HG02943 (cell line): ENCODE measurements at regions not wholly inside any gene's neighbourhood (a gene's known extent, or its start where the extent isn't known, plus 50 kb on each side); places are given as distances from the start of the nearest gene placed in this dataset.

Source experiments
- ATAC-seq: cut with Tn5 transposase; IDR thresholded peaks from one replicate; pipeline ENCODE4 v1.9.1; 2021; ENCODE audit warnings: mild to moderate bottlenecking, low read depth, moderate library complexity; ENCODE audit not compliant: unreplicated experiment

GRCh38 chr4:84441758-84442377 lies 57.2 kb downstream of the NKX6-1 start:
- ATAC-seq, result no peak

DNA sequence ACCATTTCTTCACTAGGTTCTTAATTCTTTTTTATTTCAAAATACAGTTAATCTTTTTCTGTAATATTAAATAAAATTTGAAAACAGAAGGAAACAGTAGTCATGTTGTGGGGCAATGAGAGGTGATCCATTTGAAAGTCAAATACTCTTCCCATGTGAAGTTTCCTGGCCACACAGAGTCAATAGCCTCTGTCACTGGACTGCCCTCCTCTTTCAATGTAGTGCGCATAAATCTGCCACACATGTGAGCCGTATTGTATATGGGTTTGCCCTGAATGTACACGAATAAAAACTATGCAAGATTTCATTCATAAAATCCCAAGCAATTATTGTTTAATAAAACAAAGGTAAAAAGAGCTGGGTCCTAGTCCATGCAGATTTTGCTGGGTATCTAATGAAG lies 59.1 kb downstream of the NKX6-1 start:
- no peak for ATAC-seq

- no peak for ATAC-seq
Measured at GRCh38 chr4:84436812-84437211, 62.3 kb downstream of the NKX6-1 start.

GRCh38 chr4:84434344-84434743 lies 64.7 kb downstream of the NKX6-1 start:
- no peak for ATAC-seq

GRCh38 chr4:84433633-84434222 lies 65.4 kb downstream of the NKX6-1 start:
- no peak for ATAC-seq

DNA sequence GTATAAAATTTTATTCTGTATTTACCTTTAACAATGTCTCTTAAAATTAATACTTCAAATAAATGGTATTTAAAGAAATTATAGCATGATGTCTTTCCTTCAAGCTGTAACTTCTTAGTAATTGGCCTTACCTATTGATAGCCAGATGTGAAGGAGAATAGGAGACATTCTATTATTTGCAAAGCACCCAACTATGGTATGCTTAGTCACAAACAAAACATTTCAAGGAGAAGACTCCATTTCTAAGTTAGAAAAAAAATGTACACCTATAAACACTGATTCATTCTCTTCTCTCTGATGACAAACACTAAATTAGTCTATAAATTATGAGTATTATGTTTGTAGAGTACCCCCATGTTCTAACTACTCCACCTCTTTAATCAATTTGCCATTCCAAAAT lies 66.4 kb downstream of the NKX6-1 start:
- no peak for ATAC-seq

- ATAC-seq, result no peak
Measured at GRCh38 chr4:84420608-84421007, 78.5 kb downstream of the NKX6-1 start.

- no peak for ATAC-seq
Measured at GRCh38 chr4:84419201-84419600, 79.9 kb downstream of the NKX6-1 start.

DNA sequence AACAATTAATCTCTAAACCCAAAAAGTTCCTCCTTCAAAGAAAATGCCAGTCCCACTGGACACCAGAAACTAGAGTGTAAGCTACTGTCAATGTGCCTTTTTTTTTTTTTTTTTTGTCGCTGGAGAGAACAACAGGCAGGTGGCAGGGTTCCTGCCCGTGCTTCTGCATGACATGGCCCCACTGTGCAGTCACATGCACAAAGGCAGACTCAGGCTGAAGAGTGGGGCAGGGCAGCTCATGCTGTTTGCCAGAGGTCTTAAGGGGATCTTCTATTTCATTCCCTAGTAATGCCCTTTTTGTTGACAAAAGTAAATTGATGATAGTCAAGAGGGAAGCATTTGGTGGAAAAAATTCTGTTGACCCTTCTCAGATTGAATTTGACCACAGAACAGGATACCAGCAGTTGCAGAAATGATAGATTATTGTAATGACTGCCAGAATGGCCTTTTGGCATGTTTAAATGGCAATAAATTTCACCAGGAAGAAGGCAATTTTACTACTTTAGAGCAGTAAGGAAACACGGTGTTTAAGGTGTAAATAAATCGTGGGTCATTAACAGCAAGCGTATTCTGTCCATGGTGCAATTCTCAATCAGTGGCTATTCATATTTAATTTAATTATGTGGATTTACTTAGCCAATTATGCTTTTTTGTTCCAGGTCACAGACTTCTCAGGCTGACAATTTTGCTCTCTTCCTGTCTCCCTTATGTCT lies 80.9 kb downstream of the NKX6-1 start:
- no peak for ATAC-seq

DNA sequence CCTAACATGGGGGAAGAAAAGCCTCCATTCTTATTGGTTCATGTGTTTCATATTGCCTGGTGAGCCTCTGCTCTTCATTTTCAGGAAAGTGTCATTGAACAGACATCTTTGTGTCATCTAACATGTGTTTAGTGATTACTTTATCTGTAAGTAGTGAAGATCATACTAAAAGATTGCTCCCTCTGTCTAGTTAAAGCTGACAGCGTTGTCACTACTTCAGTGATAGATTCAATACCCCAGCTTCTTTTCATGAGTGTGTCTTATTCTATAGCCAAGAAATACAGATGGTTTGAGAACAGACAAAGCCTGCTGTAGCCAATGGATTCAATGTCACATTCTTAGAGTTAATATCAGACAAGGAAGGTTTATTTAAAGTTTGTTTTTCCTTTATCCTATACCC lies 85.1 kb downstream of the NKX6-1 start:
- ATAC-seq, result no peak

GRCh38 chr4:84413480-84413879 lies 85.6 kb downstream of the NKX6-1 start:
- ATAC-seq, result no peak

DNA sequence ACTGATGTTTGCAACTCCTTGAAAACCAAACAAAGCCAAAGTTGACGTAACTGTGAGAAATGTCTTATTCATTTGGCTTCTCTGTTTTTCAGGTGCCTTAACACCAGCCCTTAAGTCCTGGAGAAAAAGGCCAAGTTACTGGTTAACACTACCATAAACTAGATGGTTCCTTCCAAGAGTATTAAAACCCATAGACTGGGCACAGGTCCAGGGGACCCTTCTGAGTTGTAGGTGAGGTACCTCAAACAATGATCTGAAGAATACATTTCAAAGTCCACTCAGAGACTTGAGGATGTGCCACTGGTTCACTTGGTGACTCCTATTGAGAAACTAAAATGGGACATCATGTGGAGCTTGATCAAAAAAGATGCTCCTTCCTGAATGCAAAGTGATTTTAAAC lies 87.0 kb downstream of the NKX6-1 start:
- ATAC-seq, result no peak

GRCh38 chr4:84407554-84408407 lies 91.3 kb downstream of the NKX6-1 start:
- no peak for ATAC-seq

DNA sequence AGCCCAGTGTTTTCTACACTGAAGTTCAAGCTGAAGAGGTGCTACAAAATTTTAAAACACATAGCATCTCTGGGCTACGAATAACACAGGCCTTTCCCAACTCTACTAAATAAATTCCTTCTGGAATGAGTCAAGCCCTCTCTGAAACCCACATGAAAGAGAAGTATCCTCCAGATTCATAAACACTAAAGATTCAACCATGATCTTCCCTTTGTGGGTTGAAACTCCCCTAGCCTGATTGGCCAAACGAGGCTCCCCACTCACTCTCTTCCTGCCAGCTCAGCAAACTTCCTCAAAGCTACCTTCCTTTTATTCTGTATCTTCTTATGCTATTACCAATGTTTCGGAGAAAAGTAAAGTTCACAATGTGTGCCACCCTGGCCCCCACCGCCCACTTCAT lies 95.4 kb downstream of the NKX6-1 start:
- ATAC-seq, result no peak

GRCh38 chr4:84401701-84402306 lies 97.3 kb downstream of the NKX6-1 start:
- no peak for ATAC-seq

DNA sequence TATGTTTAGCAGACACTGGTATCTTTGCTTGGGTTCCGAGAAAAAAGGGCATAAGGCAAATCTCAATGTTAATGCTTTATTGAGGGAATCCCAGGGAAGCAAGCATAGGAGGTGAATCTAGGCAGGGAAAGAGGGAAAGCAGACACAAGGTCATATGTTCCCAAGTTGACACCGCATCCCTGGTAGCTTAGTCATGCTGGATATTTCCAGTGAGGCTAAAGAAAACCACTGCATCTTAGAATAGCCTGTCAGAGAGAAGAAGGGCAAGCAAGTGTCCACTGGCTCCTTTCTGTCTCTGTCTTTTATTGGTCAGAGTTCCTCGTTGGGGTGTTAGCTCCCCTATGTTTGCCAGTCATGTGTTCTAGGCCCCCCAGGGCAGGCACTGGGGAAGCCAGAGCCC lies 104.7 kb downstream of the NKX6-1 start:
- no peak for ATAC-seq

GRCh38 chr4:84392951-84393590 lies 106.0 kb downstream of the NKX6-1 start:
- no peak for ATAC-seq

- ATAC-seq, result no peak
Measured at GRCh38 chr4:84389406-84389805, 109.7 kb downstream of the NKX6-1 start.

DNA sequence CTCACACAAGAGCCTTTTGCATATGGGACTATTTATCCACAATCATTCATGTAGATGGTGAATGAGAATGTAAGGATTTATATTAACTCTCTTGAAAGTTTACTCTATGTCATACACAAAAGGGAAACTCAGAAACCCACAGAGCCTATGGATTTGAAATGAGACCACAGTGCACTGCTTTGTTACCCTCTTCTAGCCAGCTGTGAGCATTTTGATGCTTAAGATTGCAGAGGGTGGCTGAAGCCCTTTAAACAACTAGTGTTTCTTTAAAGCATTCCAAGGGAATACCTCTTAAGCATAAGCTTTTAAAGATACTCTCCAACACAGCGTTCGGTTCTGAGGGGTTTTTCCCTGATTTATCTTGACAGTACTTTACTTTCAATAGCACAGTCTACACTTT lies 113.9 kb downstream of the NKX6-1 start:
- ATAC-seq, result no peak

DNA sequence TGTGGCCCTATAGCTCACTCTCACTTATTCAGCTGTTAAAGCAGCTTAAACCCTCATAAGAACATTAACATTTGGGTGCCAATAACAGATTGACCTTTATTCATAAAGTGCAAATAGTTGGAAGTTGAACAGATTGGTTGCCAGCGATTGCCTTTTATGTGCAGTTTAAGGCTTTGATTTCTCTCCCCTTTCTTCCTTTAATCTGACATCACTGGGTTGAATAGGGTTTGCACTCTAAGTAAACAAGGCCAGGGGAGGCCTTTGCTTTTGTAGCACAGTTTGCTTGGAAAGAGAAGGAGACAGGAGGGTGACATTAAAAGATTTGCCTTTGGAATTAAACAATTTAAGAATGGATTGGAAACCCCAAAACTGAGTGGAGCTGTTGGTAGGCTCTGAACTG lies 114.3 kb downstream of the NKX6-1 start:
- ATAC-seq, result no peak
